ENCODE measurements at regions not wholly inside any gene's neighbourhood (a gene's known extent, or its start where the extent isn't known, plus 50 kb on each side); places are given as distances from the start of the nearest gene placed in this dataset.
"Not testable (repeated sequence)": the region's sequence is repeated elsewhere in the genome, so short reads cannot be mapped to it uniquely, and the experiment has no call there.

- no peak for DNase-seq (ENCODE audit: low spot score)
Observed at GRCh38 chr3:36656873-36657272, 107.5 kb downstream of the DCLK3 start.

- no peak for DNase-seq (ENCODE audit: low spot score)
Observed at GRCh38 chr3:36653095-36653494, 111.3 kb downstream of the DCLK3 start.

GRCh38 chr3:36652104-36652503 lies 112.2 kb downstream of the DCLK3 start:
- no peak for DNase-seq (ENCODE audit: low spot score)

GRCh38 chr3:36650271-36650671 lies 114.1 kb downstream of the DCLK3 start:
- no peak for DNase-seq (ENCODE audit: low spot score)

- DNase-seq (ENCODE audit: low spot score) = no peak
Observed at GRCh38 chr3:36649125-36649524, 115.2 kb downstream of the DCLK3 start.

- DNase-seq (ENCODE audit: low spot score) = peak; percentile 46
Observed at GRCh38 chr3:36648241-36649034, 115.9 kb downstream of the DCLK3 start.

GRCh38 chr3:36647423-36647853 lies 116.9 kb downstream of the DCLK3 start:
- no peak for DNase-seq (ENCODE audit: low spot score)

- no peak for DNase-seq (ENCODE audit: low spot score)
Observed at GRCh38 chr3:36643192-36643591, 121.2 kb downstream of the DCLK3 start.

GRCh38 chr3:36635731-36636130 lies 128.6 kb downstream of the DCLK3 start:
- no peak for DNase-seq (ENCODE audit: low spot score)

- not testable (repeated sequence) for DNase-seq (ENCODE audit: low spot score)
Observed at GRCh38 chr3:36633897-36634296, 130.5 kb downstream of the DCLK3 start.

GRCh38 chr3:36633060-36633459 lies 131.3 kb downstream of the DCLK3 start:
- no peak for DNase-seq (ENCODE audit: low spot score)

GRCh38 chr3:36631549-36631948 lies 132.8 kb downstream of the DCLK3 start:
- no peak for DNase-seq (ENCODE audit: low spot score)

GRCh38 chr3:36615861-36616260 lies 148.5 kb downstream of the DCLK3 start:
- DNase-seq (ENCODE audit: low spot score) = no peak

- no peak for DNase-seq (ENCODE audit: low spot score)
Observed at GRCh38 chr3:36606871-36607765, 157.2 kb downstream of the DCLK3 start.

GRCh38 chr3:36603423-36603822 lies 160.9 kb downstream of the DCLK3 start:
- DNase-seq (ENCODE audit: low spot score) = no peak

- DNase-seq (ENCODE audit: low spot score) = no peak
Observed at GRCh38 chr3:36600404-36600803, 163.9 kb downstream of the DCLK3 start.

Measured in AG08396 (cell line).